ENCODE measurements at regions not wholly inside any gene's neighbourhood (a gene's known extent, or its start where the extent isn't known, plus 50 kb on each side); places are given as distances from the start of the nearest gene placed in this dataset.

DNA sequence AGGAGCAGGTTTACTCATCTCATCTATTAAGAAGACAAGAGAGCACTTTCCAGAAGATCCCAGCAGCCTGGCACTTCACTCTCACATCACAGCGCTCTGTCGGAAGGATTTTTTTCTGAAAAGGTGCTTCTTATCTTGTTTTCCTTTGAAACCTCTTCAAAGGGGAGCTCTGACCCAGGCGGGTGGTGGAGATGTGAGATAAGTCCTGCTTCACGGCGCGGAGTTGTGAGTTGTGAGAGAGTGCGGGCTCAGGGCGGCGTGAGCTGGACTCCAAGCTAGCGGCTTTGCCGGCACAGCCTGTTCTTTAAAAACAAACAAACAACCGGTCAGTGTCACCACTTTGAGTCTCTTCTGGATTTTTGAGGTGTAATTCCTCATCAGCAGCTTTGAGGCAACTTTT is 169.0 kb upstream of the ARGLU1 start:
- TF ChIP-seq, protein P1, sequence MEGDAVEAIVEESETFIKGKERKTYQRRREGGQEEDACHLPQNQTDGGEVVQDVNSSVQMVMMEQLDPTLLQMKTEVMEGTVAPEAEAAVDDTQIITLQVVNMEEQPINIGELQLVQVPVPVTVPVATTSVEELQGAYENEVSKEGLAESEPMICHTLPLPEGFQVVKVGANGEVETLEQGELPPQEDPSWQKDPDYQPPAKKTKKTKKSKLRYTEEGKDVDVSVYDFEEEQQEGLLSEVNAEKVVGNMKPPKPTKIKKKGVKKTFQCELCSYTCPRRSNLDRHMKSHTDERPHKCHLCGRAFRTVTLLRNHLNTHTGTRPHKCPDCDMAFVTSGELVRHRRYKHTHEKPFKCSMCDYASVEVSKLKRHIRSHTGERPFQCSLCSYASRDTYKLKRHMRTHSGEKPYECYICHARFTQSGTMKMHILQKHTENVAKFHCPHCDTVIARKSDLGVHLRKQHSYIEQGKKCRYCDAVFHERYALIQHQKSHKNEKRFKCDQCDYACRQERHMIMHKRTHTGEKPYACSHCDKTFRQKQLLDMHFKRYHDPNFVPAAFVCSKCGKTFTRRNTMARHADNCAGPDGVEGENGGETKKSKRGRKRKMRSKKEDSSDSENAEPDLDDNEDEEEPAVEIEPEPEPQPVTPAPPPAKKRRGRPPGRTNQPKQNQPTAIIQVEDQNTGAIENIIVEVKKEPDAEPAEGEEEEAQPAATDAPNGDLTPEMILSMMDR (IDR thresholded peaks at IDR 0.05), result no peak
- TF ChIP-seq POLR2A (IDR thresholded peaks at IDR 0.05), result no peak
